ENCODE measurements at regions not wholly inside any gene's neighbourhood (a gene's known extent, or its start where the extent isn't known, plus 50 kb on each side); places are given as distances from the start of the nearest gene placed in this dataset.

GRCh38 chr5:138655530-138656190 is 80.5 kb upstream of the HSPA9 start:
- TF ChIP-seq CTCF (IDR thresholded peaks at IDR 0.05) (no peak), POLR2A (IDR thresholded peaks at IDR 0.05) (no peak)

Measured in breast epithelium (tissue), 3 donors.